ENCODE measurements at regions not wholly inside any gene's neighbourhood (a gene's known extent, or its start where the extent isn't known, plus 50 kb on each side); places are given as distances from the start of the nearest gene placed in this dataset.

DNA sequence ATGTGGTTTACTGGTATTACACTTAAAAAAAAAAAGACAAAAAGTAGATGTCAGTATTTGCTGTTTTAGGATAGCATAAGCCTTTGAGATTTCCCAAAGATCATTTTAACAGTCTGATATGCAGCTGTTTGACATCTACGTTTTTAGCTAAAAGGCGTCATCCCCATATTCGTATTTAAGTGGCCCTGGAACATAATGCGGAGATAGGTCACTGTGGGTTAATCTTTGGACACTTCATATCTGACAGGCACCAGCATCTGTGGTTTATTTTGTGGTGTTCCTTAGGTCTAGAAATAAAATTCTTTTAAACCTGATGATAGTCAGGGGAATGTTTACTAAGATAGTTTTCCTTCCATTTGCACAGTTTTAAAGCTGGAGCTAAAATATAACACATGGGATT is 313.7 kb downstream of the SOX4 start:
- H2BK15ac ChIP-seq (ENCODE audit: low read depth, low read length): no peak overlapping the region

More for the DNA sequence above, 313.7 kb downstream of the SOX4 start:
- Histone ChIP-seq H3K27ac (ENCODE audit: insufficient read length, low read depth, low read length) (no peak overlapping the region), H3K79me1 (ENCODE audit: insufficient read depth, low read depth, low read length, poor library complexity, severe bottlenecking) (peaks cover 2% of the 10 kb centered on the region), H3K79me2 (ENCODE audit: insufficient read depth, low read length) (no peaks in the 10 kb centered on the region; the same call in 1 of the 2 replicates), H3K27me3 (ENCODE audit: insufficient read depth, low read length) (no peaks in the 10 kb centered on the region), H3K9ac (ENCODE audit: extremely low read depth, insufficient read length, low read length) (no peak overlapping the region), H3K18ac (ENCODE audit: insufficient read length, low read depth, low read length) (no peak overlapping the region), H2BK12ac (ENCODE audit: insufficient read length, low read depth, low read length) (no peak overlapping the region), H3K4ac (ENCODE audit: low read depth, low read length) (no peak overlapping the region), H3K56ac (ENCODE audit: insufficient read length, low read depth, low read length) (no peak overlapping the region), H3T11ph (ENCODE audit: low read length) (no peak overlapping the region), H2AFZ (ENCODE audit: low read length) (no peak overlapping the region), H4K91ac (ENCODE audit: insufficient read length, low read depth, low read length) (no peak overlapping the region), H4K5ac (ENCODE audit: insufficient read length, low read depth, low read length) (no peak overlapping the region), H4K8ac (replicated peaks; ENCODE audit: insufficient read length, low read depth, low read length) (no peak overlapping the region), H2BK5ac (ENCODE audit: insufficient read length, low read length) (no peak overlapping the region), H3K4me1 (ENCODE audit: insufficient read depth, low read length) (peaks cover 3% of the 10 kb centered on the region; the same call in 1 of the 2 replicates), H3K23ac (ENCODE audit: insufficient read length, low read depth, low read length) (no peak overlapping the region), H3K4me2 (ENCODE audit: insufficient read depth, insufficient read length, low read length) (no peak overlapping the region), H2AK5ac (ENCODE audit: insufficient read length, low read length) (no peak overlapping the region), H2BK20ac (ENCODE audit: low read depth, low read length, poor library complexity, severe bottlenecking) (no peak overlapping the region), H3K9me3 (ENCODE audit: control insufficient read depth, low read depth, low read length) (no peaks in the 10 kb centered on the region), H4K20me1 (ENCODE audit: control insufficient read depth, insufficient read depth, insufficient read length) (no peaks in the 10 kb centered on the region), H3K14ac (ENCODE audit: insufficient read depth, low read length) (no peak overlapping the region), H3K23me2 (ENCODE audit: insufficient read length, low read depth, low read length, poor library complexity, severe bottlenecking) (no peaks in the 10 kb centered on the region), H2BK120ac (ENCODE audit: low read depth, low read length, poor library complexity, severe bottlenecking) (no peak overlapping the region)
- Mint-ChIP-seq H3K27ac (peak overlapping the region in 1 of 3 experiments; percentile 83; a peak in 2 of 7 replicates), H3K27me3 (ENCODE audit: low read depth) (no peaks in the 10 kb centered on the region), H3K36me3 (ENCODE audit: insufficient read depth in 1 of 3, low read depth in 3 of 3) (peaks cover 14 to 19% (median 19%) of the 10 kb centered on the region in 3 experiments), H3K4me1 (peaks cover 39 to 46% of the 10 kb centered on the region in 2 experiments), H3K9me3 (no peaks in the 10 kb centered on the region), H3K4me3 (no peak overlapping the region)
- TF ChIP-seq, protein P1, sequence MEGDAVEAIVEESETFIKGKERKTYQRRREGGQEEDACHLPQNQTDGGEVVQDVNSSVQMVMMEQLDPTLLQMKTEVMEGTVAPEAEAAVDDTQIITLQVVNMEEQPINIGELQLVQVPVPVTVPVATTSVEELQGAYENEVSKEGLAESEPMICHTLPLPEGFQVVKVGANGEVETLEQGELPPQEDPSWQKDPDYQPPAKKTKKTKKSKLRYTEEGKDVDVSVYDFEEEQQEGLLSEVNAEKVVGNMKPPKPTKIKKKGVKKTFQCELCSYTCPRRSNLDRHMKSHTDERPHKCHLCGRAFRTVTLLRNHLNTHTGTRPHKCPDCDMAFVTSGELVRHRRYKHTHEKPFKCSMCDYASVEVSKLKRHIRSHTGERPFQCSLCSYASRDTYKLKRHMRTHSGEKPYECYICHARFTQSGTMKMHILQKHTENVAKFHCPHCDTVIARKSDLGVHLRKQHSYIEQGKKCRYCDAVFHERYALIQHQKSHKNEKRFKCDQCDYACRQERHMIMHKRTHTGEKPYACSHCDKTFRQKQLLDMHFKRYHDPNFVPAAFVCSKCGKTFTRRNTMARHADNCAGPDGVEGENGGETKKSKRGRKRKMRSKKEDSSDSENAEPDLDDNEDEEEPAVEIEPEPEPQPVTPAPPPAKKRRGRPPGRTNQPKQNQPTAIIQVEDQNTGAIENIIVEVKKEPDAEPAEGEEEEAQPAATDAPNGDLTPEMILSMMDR (conservative IDR thresholded peaks at IDR 0.05): no peak
- no CpG with 5 or more reads among the region's 4 CpGs for WGBS (ENCODE audit: extremely low coverage, insufficient read length, low lambda C conversion rate)
- DNase-seq: no peak
